ENCODE measurements at regions not wholly inside any gene's neighbourhood (a gene's known extent, or its start where the extent isn't known, plus 50 kb on each side); places are given as distances from the start of the nearest gene placed in this dataset.

GRCh38 chr12:30850684-30851083 lies 75.9 kb upstream of the TSPAN11 start:
- Mint-ChIP-seq H3K9me3 (ENCODE audit: unreplicated experiment) (no peaks in the 10 kb centered on the region), H3K27ac (ENCODE audit: unreplicated experiment) (no peak overlapping the region), H3K36me3 (ENCODE audit: insufficient read depth, unreplicated experiment) (no peaks in the 10 kb centered on the region), H3K4me3 (ENCODE audit: unreplicated experiment) (no peak overlapping the region), H3K4me1 (ENCODE audit: low read depth, unreplicated experiment) (peaks cover 8% of the 10 kb centered on the region), H3K27me3 (ENCODE audit: insufficient read depth, unreplicated experiment) (peaks cover 11% of the 10 kb centered on the region)
- no TSS peak for BruUV-seq (replicated peaks)
- 0 out of 2 replicates have a peak, but pooled peaks cover 4% of the 10 kb centered on the region for H3K4me1 ChIP-seq
- intact Hi-C loops (cut with micrococcal nuclease; ENCODE audit: unreplicated experiment) = loop anchor here (1.0 to 5.0 kb wide), 5 partner anchors 122 to 222 kb away; partner anchors contain the start of gene DDX11
- H3K27me3 ChIP-seq (replicated peaks; ENCODE audit: control insufficient read depth, insufficient read depth, low read length) = no peaks in the 10 kb centered on the region
- ChIA-PET POLR2A (no interaction called here), CTCF (interaction anchor here (0.6 to 2.4 kb wide), 11 partner anchors 13 to 489 kb away, joined by 3 to 26 read pairs (median 5); no protein-coding TSS in a partner anchor)
- no peak for DNase-seq
- H3K4me3 ChIP-seq (ENCODE audit: low read depth, low read length) = no peak overlapping the region
- no peaks in the 10 kb centered on the region for H3K9me3 ChIP-seq
- H3K36me3 ChIP-seq (ENCODE audit: control insufficient read depth, insufficient read depth, low read length) = no peaks in the 10 kb centered on the region
- TF ChIP-seq, protein P1, sequence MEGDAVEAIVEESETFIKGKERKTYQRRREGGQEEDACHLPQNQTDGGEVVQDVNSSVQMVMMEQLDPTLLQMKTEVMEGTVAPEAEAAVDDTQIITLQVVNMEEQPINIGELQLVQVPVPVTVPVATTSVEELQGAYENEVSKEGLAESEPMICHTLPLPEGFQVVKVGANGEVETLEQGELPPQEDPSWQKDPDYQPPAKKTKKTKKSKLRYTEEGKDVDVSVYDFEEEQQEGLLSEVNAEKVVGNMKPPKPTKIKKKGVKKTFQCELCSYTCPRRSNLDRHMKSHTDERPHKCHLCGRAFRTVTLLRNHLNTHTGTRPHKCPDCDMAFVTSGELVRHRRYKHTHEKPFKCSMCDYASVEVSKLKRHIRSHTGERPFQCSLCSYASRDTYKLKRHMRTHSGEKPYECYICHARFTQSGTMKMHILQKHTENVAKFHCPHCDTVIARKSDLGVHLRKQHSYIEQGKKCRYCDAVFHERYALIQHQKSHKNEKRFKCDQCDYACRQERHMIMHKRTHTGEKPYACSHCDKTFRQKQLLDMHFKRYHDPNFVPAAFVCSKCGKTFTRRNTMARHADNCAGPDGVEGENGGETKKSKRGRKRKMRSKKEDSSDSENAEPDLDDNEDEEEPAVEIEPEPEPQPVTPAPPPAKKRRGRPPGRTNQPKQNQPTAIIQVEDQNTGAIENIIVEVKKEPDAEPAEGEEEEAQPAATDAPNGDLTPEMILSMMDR (IDR thresholded peaks at IDR 0.05; ENCODE audit: insufficient read depth in 1 of 2, low read depth in 1 of 2, low read length in 1 of 2, severe bottlenecking in 1 of 2, unreplicated experiment in 1 of 2) = no peak

GRCh38 chr12:30847259-30847658 lies 79.3 kb upstream of the TSPAN11 start:
- no peak overlapping the region for H3K4me3 Mint-ChIP-seq (ENCODE audit: unreplicated experiment)
- TF ChIP-seq, protein P1 (IDR thresholded peaks at IDR 0.05; ENCODE audit: insufficient read depth in 1 of 2, low read depth in 1 of 2, low read length in 1 of 2, severe bottlenecking in 1 of 2, unreplicated experiment in 1 of 2) = peak; percentile 47 to 87
- BruUV-seq (replicated peaks) = no TSS peak
- ChIA-PET POLR2A (no interaction called here), CTCF (interaction anchor here (0.6 to 3.5 kb wide), 9 partner anchors 110 to 424 kb away, joined by 3 to 21 read pairs (median 5); no protein-coding TSS in a partner anchor)
- H3K27ac Mint-ChIP-seq (ENCODE audit: unreplicated experiment) = no peak overlapping the region
- no peaks in the 10 kb centered on the region for H3K36me3 Mint-ChIP-seq (ENCODE audit: insufficient read depth, unreplicated experiment)
- Histone ChIP-seq H3K27me3 (replicated peaks; ENCODE audit: control insufficient read depth, insufficient read depth, low read length) (no peaks in the 10 kb centered on the region), H3K4me3 (ENCODE audit: low read depth, low read length) (no peak overlapping the region), H3K4me1 (0 out of 2 replicates have a peak, but pooled peaks cover 4% of the 10 kb centered on the region), H3K36me3 (ENCODE audit: control insufficient read depth, insufficient read depth, low read length) (no peaks in the 10 kb centered on the region), H3K9me3 (no peaks in the 10 kb centered on the region)
- intact Hi-C loops (cut with micrococcal nuclease; ENCODE audit: unreplicated experiment) = loop anchor here (1.0 kb wide), 2 partner anchors 139 to 388 kb away; no protein-coding TSS in a partner anchor
- no peaks in the 10 kb centered on the region for H3K9me3 Mint-ChIP-seq (ENCODE audit: unreplicated experiment)
- peaks cover 15% of the 10 kb centered on the region for H3K4me1 Mint-ChIP-seq (ENCODE audit: low read depth, unreplicated experiment)
- H3K27me3 Mint-ChIP-seq (ENCODE audit: insufficient read depth, unreplicated experiment) = peaks cover 14% of the 10 kb centered on the region
- peak in 1 of 2 experiments; percentile 78 for DNase-seq

- Histone ChIP-seq H3K36me3 (ENCODE audit: control insufficient read depth, insufficient read depth, low read length) (no peaks in the 10 kb centered on the region), H3K4me3 (ENCODE audit: low read depth, low read length) (no peak overlapping the region), H3K4me1 (0 out of 2 replicates have a peak, but pooled peaks cover 3% of the 10 kb centered on the region), H3K27me3 (replicated peaks; ENCODE audit: control insufficient read depth, insufficient read depth, low read length) (no peaks in the 10 kb centered on the region), H3K9me3 (no peaks in the 10 kb centered on the region)
- Mint-ChIP-seq H3K27me3 (ENCODE audit: insufficient read depth, unreplicated experiment) (peaks cover 15% of the 10 kb centered on the region), H3K36me3 (ENCODE audit: insufficient read depth, unreplicated experiment) (no peaks in the 10 kb centered on the region), H3K27ac (ENCODE audit: unreplicated experiment) (no peak overlapping the region), H3K4me1 (ENCODE audit: low read depth, unreplicated experiment) (peaks cover 11% of the 10 kb centered on the region), H3K4me3 (ENCODE audit: unreplicated experiment) (no peak overlapping the region), H3K9me3 (ENCODE audit: unreplicated experiment) (no peaks in the 10 kb centered on the region)
- intact Hi-C loops (cut with micrococcal nuclease; ENCODE audit: unreplicated experiment) = loop anchor here (1.0 kb wide), 2 partner anchors 140 to 389 kb away; no protein-coding TSS in a partner anchor
- no TSS peak for BruUV-seq (replicated peaks)
- ChIA-PET CTCF (interaction anchor here (1.0 to 3.5 kb wide), 7 partner anchors 124 to 425 kb away, joined by 3 to 21 read pairs (median 6); no protein-coding TSS in a partner anchor), POLR2A (no interaction called here)
- TF ChIP-seq, protein P1 (IDR thresholded peaks at IDR 0.05; ENCODE audit: insufficient read depth in 1 of 2, low read depth in 1 of 2, low read length in 1 of 2, severe bottlenecking in 1 of 2, unreplicated experiment in 1 of 2) = no peak
- DNase-seq = no peak
These were observed 79.8 kb upstream of the TSPAN11 start for GRCh38 chr12:30846776-30847175.
